ENCODE measurements at regions not wholly inside any gene's neighbourhood (a gene's known extent, or its start where the extent isn't known, plus 50 kb on each side); places are given as distances from the start of the nearest gene placed in this dataset.

DNA sequence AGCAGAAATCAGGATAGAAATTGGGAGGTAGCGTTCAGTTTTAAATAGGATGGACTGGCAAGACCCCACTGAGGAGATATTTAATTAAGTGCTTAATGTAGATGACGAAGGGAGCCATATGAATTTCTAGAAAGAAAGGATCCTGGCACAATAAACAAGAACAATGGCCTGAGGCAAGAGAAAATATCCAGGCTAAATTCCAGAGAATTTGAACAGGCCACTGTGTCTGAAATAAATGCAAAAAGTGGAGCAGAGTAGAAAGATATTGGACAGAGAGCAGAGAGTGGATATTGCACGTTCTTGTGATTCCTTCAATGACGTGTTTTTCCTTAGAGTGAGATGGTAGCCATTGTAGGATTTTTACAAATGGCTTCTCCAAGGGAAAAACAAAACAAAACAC lies 1504.8 kb downstream of the C4orf33 start:
- DNase-seq = no peak

DNA sequence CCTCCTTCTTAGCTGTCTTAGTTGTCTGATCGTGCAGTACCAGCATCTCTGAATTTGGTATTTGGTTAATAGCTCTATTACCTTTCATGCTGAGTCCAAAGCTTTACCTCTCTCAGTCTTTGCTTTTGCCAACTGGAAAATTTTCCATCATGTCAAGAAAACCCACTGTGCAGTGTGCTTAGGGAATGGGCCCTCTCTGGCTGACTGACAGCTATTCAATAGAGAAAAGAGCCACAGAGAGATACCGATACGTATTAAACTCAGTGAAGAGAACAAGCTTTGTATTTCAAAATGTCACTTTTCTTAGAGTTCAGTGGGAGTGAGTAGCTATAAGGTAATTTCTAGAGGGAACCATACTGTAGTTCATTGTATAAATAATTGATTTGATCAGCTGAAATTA lies 1507.1 kb downstream of the C4orf33 start:
- DNase-seq = no peak

DNA sequence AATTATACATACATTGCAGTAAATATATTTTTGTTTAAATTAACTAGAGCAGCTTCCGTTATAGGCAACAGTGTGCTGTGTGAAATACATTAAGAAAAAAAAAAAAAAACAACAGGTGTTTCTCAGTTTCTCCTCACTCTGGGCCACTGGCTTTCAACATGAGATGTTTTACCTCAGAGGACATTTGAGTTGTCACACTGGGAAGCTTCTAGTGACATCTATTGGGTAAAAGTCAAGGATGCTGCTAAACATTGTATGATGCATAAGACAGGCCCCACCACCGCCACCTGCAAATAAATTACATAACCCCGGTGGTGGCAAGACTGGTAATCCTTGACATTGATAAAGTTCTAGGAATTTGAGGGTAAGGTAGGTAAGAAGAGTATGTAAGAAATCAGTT lies 1512.2 kb downstream of the C4orf33 start:
- no peak for DNase-seq

DNA sequence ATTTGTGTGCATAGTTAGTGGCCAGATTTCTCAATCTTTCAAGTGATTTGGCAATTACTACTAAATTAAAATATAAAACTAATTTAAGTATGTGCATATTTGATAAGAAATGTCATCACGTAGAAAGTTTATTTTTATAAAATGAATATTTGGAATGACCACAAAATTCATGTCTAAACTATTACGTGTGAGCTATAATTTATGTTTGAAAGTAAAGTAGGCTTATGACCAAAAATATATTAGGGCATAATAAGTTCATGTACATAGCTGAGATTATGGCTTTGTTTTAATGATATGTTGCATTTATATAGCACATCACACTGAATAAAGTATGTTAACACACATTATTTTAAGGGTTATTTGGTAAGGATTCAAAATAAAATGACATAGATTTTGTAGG lies 1532.6 kb downstream of the C4orf33 start:
- DNase-seq = no peak

DNA sequence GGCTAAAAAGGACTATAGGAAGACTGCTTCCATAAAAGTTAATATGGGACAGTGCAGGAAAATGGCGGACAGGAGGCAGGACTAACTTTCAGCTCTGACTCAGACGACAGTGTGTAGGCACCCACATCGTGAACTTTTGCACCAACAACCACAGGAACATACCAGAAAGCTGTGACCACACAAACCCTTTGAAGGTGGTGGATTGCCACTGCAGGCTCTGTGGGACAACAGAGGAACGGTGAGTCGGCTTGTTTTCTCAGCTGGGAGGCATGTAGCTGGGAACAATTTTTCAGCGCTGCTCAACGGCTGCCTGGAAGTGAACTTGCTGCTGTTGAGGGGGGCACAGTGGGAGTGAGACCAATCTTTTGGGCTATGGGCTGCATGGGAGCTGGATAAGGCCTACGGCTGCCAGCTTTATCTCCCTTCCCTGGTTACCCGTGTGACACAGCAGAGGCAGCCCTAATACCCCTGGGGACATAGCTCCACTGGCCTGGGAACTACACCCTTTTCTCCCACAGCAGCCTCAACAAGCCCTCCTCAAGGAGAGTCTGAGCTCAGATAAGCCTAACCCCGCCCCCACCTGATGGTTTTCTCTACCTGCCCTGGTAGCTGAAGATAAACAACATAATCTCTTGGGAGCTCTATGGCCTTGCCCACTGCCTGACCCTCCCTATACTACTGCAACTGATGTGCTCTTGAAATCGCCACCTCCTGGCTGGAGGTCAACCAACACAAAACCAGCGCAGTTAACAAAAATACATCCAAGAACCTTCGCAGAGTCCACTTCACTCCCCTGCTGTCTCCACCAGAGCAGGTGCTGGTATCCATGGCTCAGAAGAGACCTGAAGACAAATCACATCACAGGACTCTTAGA lies 1537.0 kb downstream of the C4orf33 start:
- DNase-seq = no peak

DNA sequence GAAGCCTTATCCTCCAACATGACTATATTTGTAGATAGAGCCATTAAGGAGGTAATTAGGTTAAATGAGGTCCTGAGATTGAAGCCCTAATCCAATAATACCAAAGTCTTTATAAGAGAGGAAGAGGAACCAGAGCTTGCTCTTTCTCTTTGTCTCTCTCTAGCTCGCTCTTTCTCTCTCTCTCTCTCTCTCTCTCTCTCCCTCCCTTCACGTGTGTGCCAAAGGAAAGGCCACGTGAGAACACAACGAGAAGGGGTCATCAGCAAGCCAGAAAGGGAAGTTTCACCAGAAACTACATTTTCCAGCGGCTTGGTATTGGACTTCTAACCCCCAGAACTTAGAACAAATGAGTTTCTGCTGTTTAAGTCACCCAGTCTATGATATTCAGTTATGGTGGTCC lies 1540.5 kb downstream of the C4orf33 start:
- no peak for DNase-seq

DNA sequence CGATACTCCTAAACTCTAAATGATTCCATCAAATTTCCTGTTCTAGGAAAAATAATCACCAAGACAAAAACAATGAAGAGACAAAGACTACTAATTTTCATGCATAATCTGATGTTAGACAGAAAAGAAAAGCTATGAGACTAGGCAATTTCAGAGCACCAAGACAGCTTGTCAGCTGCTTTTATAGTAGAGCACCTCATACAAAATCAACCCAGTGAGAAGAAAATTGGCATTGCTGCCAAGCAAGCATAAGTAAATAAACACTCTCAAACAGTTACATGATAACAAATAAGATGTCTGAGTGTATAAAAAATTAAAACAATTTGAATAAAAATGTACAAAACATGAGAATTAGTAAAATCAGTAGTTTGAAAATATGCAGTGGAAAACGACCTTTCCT lies 1544.6 kb downstream of the C4orf33 start:
- DNase-seq = no peak

DNA sequence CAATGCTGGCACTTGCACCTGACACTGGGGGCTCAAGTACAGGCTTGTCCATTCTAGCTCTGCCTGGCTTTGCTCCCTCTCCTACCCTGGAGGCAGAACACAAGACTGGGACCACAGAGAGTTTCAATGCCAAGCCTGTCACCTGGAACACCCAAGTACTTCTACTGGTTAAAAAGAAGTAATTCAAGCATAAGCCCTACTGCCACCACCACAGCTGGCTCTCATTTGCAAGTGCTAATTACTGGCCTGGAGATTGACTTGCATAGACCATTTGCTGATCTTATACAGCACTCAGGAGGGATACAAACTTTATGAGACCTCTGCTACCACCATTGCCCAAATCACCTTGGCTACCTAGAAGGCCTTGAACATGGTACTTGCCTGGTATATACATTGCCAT lies 1550.9 kb downstream of the C4orf33 start:
- no peak for DNase-seq

DNA sequence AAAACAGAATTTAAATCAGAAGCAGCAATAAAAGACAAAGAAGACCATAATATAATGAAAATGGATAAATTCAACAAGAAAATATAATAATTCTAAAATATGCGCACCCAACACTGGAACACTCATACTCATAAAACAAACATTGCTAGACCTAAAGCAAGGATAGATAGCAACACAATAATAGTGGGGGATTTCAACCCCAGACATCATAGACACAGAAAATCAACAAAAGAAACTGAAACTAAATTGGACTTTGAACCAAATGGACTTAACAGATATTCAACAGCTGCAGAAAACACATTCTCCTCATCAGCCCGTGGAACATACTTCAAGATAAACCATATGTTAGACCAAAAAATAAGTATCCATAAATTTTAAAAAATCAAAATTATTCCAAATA lies 1552.6 kb downstream of the C4orf33 start:
- no peak for DNase-seq

DNA sequence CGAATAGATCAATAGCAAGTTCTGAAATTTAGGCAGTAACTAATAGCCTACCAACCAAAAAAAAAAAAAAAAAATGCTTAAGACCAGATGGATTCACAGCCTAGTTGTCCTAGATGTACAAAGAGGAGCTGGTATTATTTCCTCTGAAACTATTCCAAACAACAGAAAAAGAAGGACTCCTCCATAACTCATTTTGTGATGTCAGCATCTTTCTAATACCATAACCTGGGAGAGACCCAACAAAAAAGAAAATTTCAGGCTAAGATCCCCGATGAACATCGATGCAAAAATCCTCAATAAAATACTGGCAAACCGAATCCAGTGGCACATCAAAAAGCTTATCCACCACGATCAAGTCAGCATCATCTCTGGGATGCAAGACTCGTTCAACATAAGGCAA lies 1557.9 kb downstream of the C4orf33 start:
- DNase-seq = no peak

DNA sequence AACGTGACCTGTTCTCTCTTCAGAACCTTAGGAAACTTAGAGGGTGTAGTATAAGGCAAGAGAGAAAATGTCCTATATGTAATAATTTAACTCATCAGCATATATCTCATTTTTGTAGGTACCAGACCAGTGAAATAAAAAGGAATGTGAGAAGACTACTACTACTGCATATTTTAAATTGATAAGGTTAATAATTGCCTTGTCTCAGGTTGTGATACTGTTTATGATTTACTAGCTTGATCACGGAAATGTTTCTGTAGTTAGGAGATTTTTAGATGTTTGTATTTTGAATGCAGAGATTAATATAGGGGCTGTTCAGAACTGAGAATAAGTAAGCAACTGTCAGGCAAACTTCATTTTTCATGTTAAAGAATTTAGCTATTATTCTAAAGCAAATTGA lies 1563.4 kb downstream of the C4orf33 start:
- no peak for DNase-seq

DNA sequence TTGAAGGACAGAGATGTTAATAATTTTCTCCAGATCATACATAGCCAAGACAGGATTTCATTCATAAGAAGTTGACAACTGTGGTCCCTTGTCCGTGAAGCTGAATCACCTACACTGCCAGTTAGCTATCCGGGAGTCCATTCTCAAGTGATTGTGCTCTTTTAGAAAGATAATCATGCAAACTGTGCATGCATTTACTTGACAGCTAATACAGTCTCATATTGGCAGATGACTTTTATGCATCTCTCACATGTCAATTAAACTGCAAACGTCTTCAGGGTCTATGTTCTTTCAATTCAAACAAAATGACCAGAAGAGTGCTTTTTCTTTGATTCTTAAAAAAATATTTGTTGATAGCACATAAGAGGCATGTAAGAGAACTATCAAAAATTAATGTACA lies 1572.9 kb downstream of the C4orf33 start:
- no peak for DNase-seq

DNA sequence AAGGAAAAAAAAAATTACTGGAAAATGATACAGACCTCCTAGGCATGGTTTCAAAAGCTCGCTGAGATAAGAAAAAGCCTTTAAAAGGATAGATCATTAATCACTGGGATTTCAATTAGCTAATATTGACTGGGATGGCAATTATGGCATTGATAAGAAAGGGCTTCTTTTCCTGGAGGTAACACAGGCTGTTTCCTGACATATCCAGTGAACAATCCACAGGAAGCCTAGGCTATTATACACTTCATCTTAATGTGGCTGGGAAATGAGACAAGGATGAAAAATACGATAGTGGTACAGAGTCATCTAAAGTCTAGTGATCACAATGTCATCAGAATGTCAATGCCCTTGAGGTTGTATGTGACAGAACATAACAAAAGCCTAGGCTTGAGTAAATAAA lies 1579.3 kb downstream of the C4orf33 start:
- no peak for DNase-seq

DNA sequence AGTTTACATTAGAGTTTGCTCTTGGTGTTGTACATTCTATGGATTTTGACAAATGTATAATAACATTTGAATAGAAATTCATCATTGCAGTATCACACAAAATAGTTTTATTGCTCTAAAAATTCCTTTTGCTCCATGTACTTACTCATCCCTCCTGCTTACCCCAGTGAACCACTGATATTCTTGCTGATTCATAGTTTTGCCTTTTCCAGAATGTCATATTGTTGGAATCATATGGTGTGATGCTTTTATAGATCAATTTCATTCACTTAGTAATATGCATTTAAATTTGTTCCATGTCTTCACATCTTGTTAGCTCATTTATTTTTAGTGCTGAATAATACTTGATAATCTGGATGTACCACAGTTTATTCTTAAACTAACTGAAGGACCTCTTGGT lies 1593.2 kb downstream of the C4orf33 start:
- no peak for DNase-seq

DNA sequence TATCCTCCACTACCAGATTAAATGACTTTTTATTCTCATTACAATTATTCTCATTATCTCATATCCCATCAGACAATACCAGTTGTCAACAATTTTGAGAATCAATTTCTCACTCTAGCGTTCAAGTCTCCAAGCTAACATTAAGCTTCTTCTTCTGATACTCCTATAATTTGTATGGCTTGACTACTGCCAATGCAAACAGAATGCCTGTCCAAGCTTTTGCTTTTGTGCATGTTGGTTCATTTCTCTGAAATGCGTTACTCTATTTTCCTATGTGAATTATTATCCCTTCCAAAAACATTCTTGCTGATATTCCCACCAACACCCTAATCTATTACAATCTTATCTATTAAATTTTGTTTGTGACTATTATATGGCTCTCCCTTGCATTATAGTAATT lies 1602.3 kb downstream of the C4orf33 start:
- DNase-seq = no peak

DNA sequence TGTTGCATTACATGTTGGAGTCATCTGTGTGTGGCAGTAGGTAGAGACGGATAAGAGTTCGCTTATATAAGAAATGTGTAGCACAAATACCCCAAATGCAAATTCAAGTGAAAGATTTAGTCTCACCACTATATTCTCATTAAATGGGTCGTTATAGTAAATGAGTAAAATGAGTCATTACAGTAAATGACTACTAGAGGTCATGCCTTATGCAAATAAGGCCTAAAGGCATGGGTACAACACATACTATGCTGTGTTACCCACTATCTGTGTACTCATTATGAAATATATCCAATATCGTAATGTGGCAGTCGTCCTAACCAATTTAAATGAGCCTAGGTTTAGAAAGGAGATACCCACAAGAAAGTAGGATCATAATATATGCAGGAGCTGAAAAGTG lies 1603.1 kb downstream of the C4orf33 start:
- DNase-seq = no peak

DNA sequence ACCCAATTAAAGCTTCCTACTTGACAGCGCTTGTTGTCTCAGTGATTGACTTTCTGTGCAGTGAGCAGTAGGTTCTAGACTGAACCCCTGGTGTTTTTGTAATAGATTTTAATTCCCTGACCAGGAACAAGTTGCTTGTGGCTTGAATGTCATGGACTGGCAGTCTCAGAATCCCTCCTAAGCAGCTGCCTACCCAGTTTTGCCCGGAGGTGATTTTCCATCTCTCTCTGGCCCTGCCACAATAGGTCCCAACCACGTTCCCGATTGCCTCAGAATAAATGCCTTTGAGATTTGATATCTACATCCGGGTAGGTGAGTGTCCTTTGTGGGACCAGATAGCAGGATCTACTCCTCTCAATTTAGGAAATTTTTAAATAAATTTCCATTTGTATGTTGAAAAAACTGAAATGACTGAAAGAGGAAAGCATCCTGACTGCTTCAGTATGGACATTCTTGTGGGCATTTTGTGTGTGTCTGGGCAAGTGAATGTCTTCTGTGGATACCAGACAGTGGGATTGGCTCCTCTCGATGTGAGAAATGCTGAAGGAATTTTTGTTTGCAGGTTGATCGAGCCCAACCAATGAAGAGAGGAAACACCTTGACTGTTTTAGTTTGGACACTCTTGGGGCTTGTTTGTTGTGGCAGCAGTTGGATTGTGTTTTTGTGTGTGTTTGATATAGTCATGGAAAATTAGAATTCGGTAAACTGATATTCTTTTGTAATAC lies 1607.4 kb downstream of the C4orf33 start:
- no peak for DNase-seq

DNA sequence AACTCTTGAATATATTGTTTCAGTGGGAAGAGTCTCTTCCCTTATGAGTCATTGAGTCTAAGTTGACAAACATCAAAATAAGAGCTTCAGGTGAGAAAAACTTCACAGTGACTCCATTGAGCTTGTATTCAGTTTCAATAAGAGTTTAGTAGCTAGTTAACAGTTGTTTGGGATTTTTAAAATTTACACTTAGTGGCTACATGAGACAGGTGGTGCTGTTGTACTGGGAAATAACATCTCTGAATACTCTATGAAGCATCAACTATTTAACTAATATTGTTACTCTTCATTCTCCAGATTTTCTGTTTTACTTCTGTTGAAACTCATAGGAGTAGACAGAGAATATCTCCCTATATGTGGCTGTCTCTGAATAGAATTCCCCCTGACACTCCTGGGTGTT lies 1609.1 kb downstream of the C4orf33 start:
- DNase-seq = no peak

DNA sequence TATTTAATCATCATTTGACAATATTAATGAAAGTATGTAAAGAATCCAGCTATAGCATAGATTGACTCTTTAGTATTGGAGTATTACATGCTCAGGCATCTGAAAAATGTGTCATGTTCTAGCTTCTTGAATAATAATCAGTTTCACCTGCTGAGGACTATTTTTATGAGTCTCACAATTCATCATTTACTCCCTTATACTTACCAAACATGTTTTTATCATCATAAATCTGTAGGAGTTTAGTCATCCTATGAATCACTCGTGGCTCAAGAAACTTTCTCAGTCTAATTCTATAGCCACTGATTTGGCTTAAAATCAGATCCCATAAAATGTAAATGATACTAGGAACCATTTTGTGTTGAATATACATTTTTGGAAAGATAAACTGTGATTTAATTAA lies 1616.1 kb downstream of the C4orf33 start:
- DNase-seq = no peak

DNA sequence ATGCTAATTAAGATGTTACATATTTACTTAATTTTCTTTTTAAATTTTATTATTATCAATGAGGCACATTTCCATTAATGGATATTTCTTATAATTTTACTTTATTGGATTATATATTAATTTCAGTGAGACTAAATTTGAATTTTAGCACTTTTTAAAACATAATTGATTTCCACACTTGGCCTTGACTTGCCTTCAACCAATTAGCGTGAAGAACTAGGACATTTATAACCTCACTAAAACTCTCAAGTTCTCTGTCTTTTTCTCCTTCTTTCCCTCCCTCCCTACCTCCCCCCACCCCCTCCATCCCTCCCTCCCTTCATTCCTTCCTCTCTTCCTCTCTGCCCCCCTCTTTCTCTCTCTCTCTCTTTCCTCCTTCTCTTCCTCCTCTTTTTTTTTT lies 1618.1 kb downstream of the C4orf33 start:
- DNase-seq = no peak

DNA sequence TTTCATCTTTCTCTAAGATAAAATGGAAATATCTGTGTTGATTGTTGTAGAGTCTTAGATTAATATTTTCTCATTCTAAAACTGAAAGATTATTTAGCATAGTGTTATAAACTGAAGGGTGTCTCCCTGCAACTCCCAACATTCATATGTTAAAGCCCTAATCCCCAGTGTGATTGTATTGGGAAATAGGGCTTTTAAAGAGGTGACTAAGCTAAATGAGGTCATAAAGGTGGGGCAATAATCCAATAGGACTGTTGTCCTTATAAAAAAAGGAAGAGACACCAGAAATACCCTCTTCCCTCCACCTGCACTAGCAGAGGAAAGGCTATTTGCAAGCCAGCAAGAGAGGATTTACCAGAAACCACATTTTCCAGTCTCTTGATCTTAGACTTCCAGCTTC lies 1626.4 kb downstream of the C4orf33 start:
- DNase-seq = no peak

DNA sequence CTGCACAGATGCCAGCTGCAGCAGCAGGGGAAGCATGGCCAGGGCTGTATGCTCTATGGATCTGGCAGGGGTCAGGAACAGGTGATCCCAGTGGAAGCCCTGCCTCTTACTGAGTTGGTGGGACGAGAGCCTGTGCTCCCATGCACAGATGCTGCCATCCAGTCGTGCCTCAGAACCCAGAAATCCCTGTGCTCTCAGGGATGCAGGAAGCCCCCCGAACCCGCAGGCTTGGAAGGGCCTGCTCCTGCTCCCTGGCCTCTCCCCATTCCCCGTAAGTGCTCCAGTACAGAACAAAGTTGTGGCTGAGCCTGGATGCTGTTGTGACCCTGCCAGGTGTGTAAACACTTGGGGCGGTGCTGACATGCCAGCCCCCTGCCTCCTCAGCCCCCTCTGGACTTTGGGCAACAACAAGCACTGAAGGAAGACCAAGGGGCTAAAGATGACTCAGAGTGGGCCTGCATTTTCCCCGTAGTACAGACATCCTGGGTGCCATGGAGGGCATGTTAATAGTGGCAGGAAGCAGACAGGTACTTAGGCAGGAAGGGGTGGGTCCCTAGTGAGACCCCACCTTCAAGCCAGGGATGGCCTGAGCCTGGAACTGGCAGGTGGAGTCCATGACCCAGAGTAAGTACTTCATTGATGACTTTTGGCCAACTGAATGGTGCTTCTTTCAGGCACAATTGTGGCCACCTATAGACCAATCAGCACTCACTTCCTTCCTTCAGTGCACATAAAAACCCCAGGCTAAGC lies 1640.7 kb downstream of the C4orf33 start:
- no peak for DNase-seq
